ENCODE measurements at regions not wholly inside any gene's neighbourhood (a gene's known extent, or its start where the extent isn't known, plus 50 kb on each side); places are given as distances from the start of the nearest gene placed in this dataset.

- no peak for FAIRE-seq
- no peaks in the 10 kb centered on the region for H3K9me3 ChIP-seq (ENCODE audit: low read length)
- WGBS (ENCODE audit: low lambda C conversion rate): 14% methylated on average over 5 of the region's 5 CpGs
These were observed 73.7 kb upstream of the NECTIN1 start for GRCh38 chr11:119802670-119803069.

More at GRCh38 chr11:119802670-119803069, 73.7 kb upstream of the NECTIN1 start:
- no peak for ATAC-seq
- intact Hi-C loops (cut with micrococcal nuclease; ENCODE audit: unreplicated experiment): no loop called here
- H3K4me3 ChIP-seq (replicated peaks in 1 of 3; ENCODE audit: insufficient read depth in 1 of 3, low read depth in 2 of 3, low read length in 3 of 3): no peak overlapping the region
- ChIA-PET CTCF (ENCODE audit: low intra/inter-chr PET ratio, low total read pairs) (no interaction called here), POLR2A (no interaction called here)
- in situ Hi-C loops (cut with HindIII; ENCODE audit: extremely low pct_ligation_motif_present, low pct_unique_long_range_greater_than_20kb): no loop called here
- H3K4me2 ChIP-seq (ENCODE audit: low read depth, low read length): no peak overlapping the region
- BruUV-seq (replicated peaks): no TSS peak
- no peaks in the 10 kb centered on the region for H3K36me3 ChIP-seq (replicated peaks in 1 of 2; ENCODE audit: control insufficient read depth in 1 of 2, insufficient read depth in 2 of 2, low read length in 2 of 2)
- TF ChIP-seq REXO4 (CRISPR knock-in tag; IDR thresholded peaks at IDR 0.05; ENCODE audit: borderline replicate concordance) (no peak), KAT2B (IDR thresholded peaks at IDR 0.05; ENCODE audit: borderline replicate concordance, low read depth, low read length) (no peak), FOSL1 (CRISPR knock-in tag; IDR thresholded peaks at IDR 0.05; ENCODE audit: borderline replicate concordance) (no peak), ZNF761 (CRISPR knock-in tag; conservative IDR thresholded peaks at IDR 0.05) (no peak), ZNF484 (CRISPR knock-in tag; IDR thresholded peaks at IDR 0.05; ENCODE audit: borderline replicate concordance, low read depth) (no peak), SATB2 (CRISPR knock-in tag; IDR thresholded peaks at IDR 0.05) (no peak), HOXD1 (CRISPR knock-in tag; IDR thresholded peaks at IDR 0.05) (no peak), FOXK1 (CRISPR knock-in tag; IDR thresholded peaks at IDR 0.05; ENCODE audit: borderline replicate concordance, low read depth) (no peak), PITX1 (CRISPR knock-in tag; IDR thresholded peaks at IDR 0.05) (no peak), ZFAT (CRISPR knock-in tag; conservative IDR thresholded peaks at IDR 0.05) (no peak), SNAPC5 (CRISPR knock-in tag; IDR thresholded peaks at IDR 0.05; ENCODE audit: borderline replicate concordance) (no peak), ZNF501 (CRISPR knock-in tag; IDR thresholded peaks at IDR 0.05) (no peak), ZNF800 (CRISPR knock-in tag; IDR thresholded peaks at IDR 0.05) (no peak), ZNF383 (CRISPR knock-in tag; IDR thresholded peaks at IDR 0.05; ENCODE audit: borderline replicate concordance) (no peak), CSRNP2 (CRISPR knock-in tag; conservative IDR thresholded peaks at IDR 0.05; ENCODE audit: low read depth) (no peak), GTF3A (CRISPR knock-in tag; conservative IDR thresholded peaks at IDR 0.05) (no peak)
- no peak overlapping the region for H3K9ac ChIP-seq (ENCODE audit: insufficient read depth, low read depth, low read length)
- no peaks in the 10 kb centered on the region for H3K4me1 ChIP-seq (ENCODE audit: insufficient read depth, low read length)
- no peak for DNase-seq (ENCODE audit: low spot score)
- no peaks in the 10 kb centered on the region for H3K79me2 ChIP-seq (ENCODE audit: insufficient read depth, low read length)
- H3K27ac ChIP-seq (ENCODE audit: extremely low read length, insufficient read depth, low read length): no peak overlapping the region
- H4K20me1 ChIP-seq (ENCODE audit: insufficient read depth, low read length): no peaks in the 10 kb centered on the region
- H3K27me3 ChIP-seq (ENCODE audit: control insufficient read depth in 1 of 2, insufficient read depth in 2 of 2, low read length in 2 of 2): peaks cover 8 to 41% of the 10 kb centered on the region in 2 experiments; a peak in 3 of 5 replicates
- H2AFZ ChIP-seq (ENCODE audit: low read length): no peak overlapping the region

Measured in HepG2 (cell line).